H1 (cell line): ENCODE measurements at regions not wholly inside any gene's neighbourhood (a gene's known extent, or its start where the extent isn't known, plus 50 kb on each side); places are given as distances from the start of the nearest gene placed in this dataset.

ENCODE experiments used
- CTCF ChIA-PET: fragments of 300-600 bp; sonication (Branson Sonifier 250); formaldehyde crosslinking; loops from one replicate; lab custom pipeline; 2021; ENCODE audit not compliant: partially characterized antibody; lab: Charles Lee
- POLR2A ChIA-PET: fragments of 300-600 bp; sonication (Branson Sonifier 250); formaldehyde crosslinking; loops from one replicate; lab custom pipeline; 2021; ENCODE audit warnings: inconsistent platforms; ENCODE audit not compliant: partially characterized antibody; lab: Charles Lee
- DNase-seq, 2 experiments: peaks; one replicate each; pipeline versions ENCODE4 v3.0.0 to v3.0.0-alpha.2; 2010 to 2022; ENCODE audit warnings: low spot score in 2 of 2, low read depth in 1 of 2, mixed read lengths in 1 of 2
- FAIRE-seq: peaks from 2 replicates; lab custom pipeline; 2011; peaks lifted over from hg19 to GRCh38; lab: Jason Lieb, UNC
- H2AFZ ChIP-seq: 2 replicates; pipeline ENCODE4 v1.8.1; 2012; ENCODE audit warnings: low read length, inconsistent platforms
- H2AK5ac ChIP-seq: 2 replicates; pipeline ENCODE4 v1.6.1; 2013; ENCODE audit warnings: low read depth, low read length
- H2BK120ac ChIP-seq: replicated peaks from 2 replicates; pipeline ENCODE3; 2013; ENCODE audit warnings: low read depth, low read length, inconsistent platforms
- H2BK12ac ChIP-seq: 2 replicates; pipeline ENCODE4 v1.6.1; 2013; ENCODE audit warnings: low read depth, low read length
- H2BK15ac ChIP-seq: 2 replicates; pipeline ENCODE4 v1.6.1; 2013; ENCODE audit warnings: low read length
- H2BK20ac ChIP-seq: 2 replicates; pipeline ENCODE4 v1.6.1; 2013; ENCODE audit warnings: low read length
- H2BK5ac ChIP-seq: 2 replicates; pipeline ENCODE4 v1.6.1; 2013; ENCODE audit warnings: low read depth, low read length
- H3K14ac ChIP-seq: 2 replicates; pipeline ENCODE4 v1.6.1; 2013; ENCODE audit warnings: inconsistent platforms; ENCODE audit not compliant: insufficient read length
- H3K18ac ChIP-seq: 2 replicates; pipeline ENCODE4 v1.6.1; 2013; ENCODE audit warnings: low read length; ENCODE audit errors: extremely low read depth
- H3K23ac ChIP-seq: 2 replicates; pipeline ENCODE4 v1.6.1; 2013; ENCODE audit warnings: inconsistent platforms; ENCODE audit not compliant: insufficient read length
- H3K23me2 ChIP-seq: 2 replicates; pipeline ENCODE4 v1.6.1; 2013; ENCODE audit warnings: low read depth, low read length
- H3K27ac ChIP-seq: 2 replicates; pipeline ENCODE4 v1.6.1; 2011; ENCODE audit warnings: low read depth, low read length, inconsistent platforms
- H3K27me3 ChIP-seq, 4 experiments: replicated peaks in 1 of 4; 1 replicate in 1 of 4; 2 replicates in 3 of 4; pipeline versions ENCODE4 v1.6.1 to v1.8.1; 2011 to 2013; ENCODE audit warnings: low read length in 3 of 4, mild to moderate bottlenecking in 3 of 4, inconsistent platforms in 2 of 4, mixed read lengths in 2 of 4, moderate library complexity in 1 of 4; ENCODE audit not compliant: control insufficient read depth in 3 of 4, insufficient read depth in 3 of 4; ENCODE audit errors: extremely low read depth in 1 of 4
- H3K36me3 ChIP-seq, 4 experiments: 2 replicates each; pipeline versions ENCODE4 v1.6.1 to v1.8.1; 2011 to 2013; ENCODE audit warnings: mild to moderate bottlenecking in 4 of 4, low read length in 3 of 4, moderate library complexity in 2 of 4, control low read depth in 1 of 4, inconsistent platforms in 1 of 4; ENCODE audit not compliant: insufficient read depth in 4 of 4, control insufficient read depth in 2 of 4
- H3K4ac ChIP-seq: replicated peaks from 2 replicates; pipeline ENCODE3; 2013; ENCODE audit warnings: low read length, low read depth, mixed read lengths, inconsistent platforms; ENCODE audit not compliant: insufficient read length
- H3K4me1 ChIP-seq, 4 experiments: replicated peaks in 1 of 4; 1 replicate in 1 of 4; 2 replicates in 3 of 4; pipeline versions ENCODE4 v1.6.1 to v1.8.1; 2011 to 2013; ENCODE audit warnings: low read length in 3 of 4, inconsistent platforms in 2 of 4, mixed read lengths in 1 of 4; ENCODE audit not compliant: insufficient read depth in 4 of 4, control insufficient read depth in 3 of 4
- H3K4me2 ChIP-seq, 2 experiments: 2 replicates each; pipeline versions ENCODE4 v1.6.1 to v1.8.1; 2011 to 2013; ENCODE audit warnings: low read depth in 2 of 2, low read length in 2 of 2, control low read depth in 1 of 2, inconsistent platforms in 1 of 2, mild to moderate bottlenecking in 1 of 2; ENCODE audit not compliant: insufficient read depth in 1 of 2
- H3K4me3 ChIP-seq, 4 experiments: fragments of 200-600, 300-600 bp in 1 of 4; sonication (generic), shearing (Covaris generic), sonication (Bioruptor Twin) in 1 of 4; 2 replicates each; pipeline versions ENCODE4 v1.5.1 to v1.8.1; 2011 to 2016; ENCODE audit warnings: low read length in 4 of 4, low read depth in 3 of 4, control low read depth in 2 of 4, inconsistent platforms in 2 of 4, mild to moderate bottlenecking in 2 of 4, mixed read lengths in 1 of 4, moderate library complexity in 1 of 4; ENCODE audit not compliant: insufficient read depth in 2 of 4; ENCODE audit errors: extremely low read depth in 1 of 4
- H3K56ac ChIP-seq: replicated peaks from 2 replicates; pipeline ENCODE3; 2013; ENCODE audit warnings: low read depth, mild to moderate bottlenecking, mixed read lengths, low read length, inconsistent platforms; ENCODE audit not compliant: insufficient read length
- H3K79me1 ChIP-seq: 2 replicates; pipeline ENCODE4 v1.6.1; 2013; ENCODE audit warnings: low read depth, low read length, control low read depth
- H3K79me2 ChIP-seq, 2 experiments: 2 replicates each; pipeline versions ENCODE4 v1.6.1 to v1.8.1; 2012 to 2013; ENCODE audit warnings: low read length in 2 of 2, mild to moderate bottlenecking in 2 of 2, inconsistent platforms in 1 of 2; ENCODE audit not compliant: insufficient read depth in 2 of 2, control insufficient read depth in 1 of 2
- H3K9ac ChIP-seq, 4 experiments: replicated peaks in 1 of 4; 1 replicate in 1 of 4; 2 replicates in 3 of 4; pipeline versions ENCODE4 v1.6.1 to v1.8.1; 2011 to 2013; ENCODE audit warnings: low read depth in 3 of 4, low read length in 3 of 4, control low read depth in 2 of 4, mild to moderate bottlenecking in 2 of 4, moderate library complexity in 2 of 4, inconsistent platforms in 1 of 4; ENCODE audit errors: extremely low read depth in 1 of 4
- H3K9me3 ChIP-seq, 2 experiments: 2 replicates each; pipeline versions ENCODE4 v1.6.1 to v1.8.1; 2012 to 2013; ENCODE audit warnings: mild to moderate bottlenecking in 2 of 2, moderate library complexity in 2 of 2, control low read depth in 1 of 2, inconsistent platforms in 1 of 2, low read depth in 1 of 2, low read length in 1 of 2, mixed read lengths in 1 of 2; ENCODE audit not compliant: insufficient read depth in 2 of 2
- H4K20me1 ChIP-seq, 2 experiments: replicated peaks in 1 of 2; 2 replicates each; pipeline versions ENCODE3 to v1.8.1; 2011 to 2013; ENCODE audit warnings: inconsistent platforms in 2 of 2, low read length in 2 of 2, mild to moderate bottlenecking in 1 of 2; ENCODE audit not compliant: insufficient read depth in 2 of 2, control insufficient read depth in 1 of 2
- H4K5ac ChIP-seq: 2 replicates; pipeline ENCODE4 v1.6.1; 2013; ENCODE audit warnings: low read length, low read depth, mixed read lengths, inconsistent platforms; ENCODE audit not compliant: insufficient read length
- H4K8ac ChIP-seq: 2 replicates; pipeline ENCODE4 v1.8.0; 2013; ENCODE audit warnings: mild to moderate bottlenecking, moderate library complexity, low read length, inconsistent platforms; ENCODE audit not compliant: insufficient read depth; ENCODE audit errors: extremely low read depth
- H4K91ac ChIP-seq: replicated peaks from 2 replicates; pipeline ENCODE3; 2013; ENCODE audit warnings: low read length, mixed read lengths, inconsistent platforms; ENCODE audit not compliant: insufficient read length
- CEBPB ChIP-seq: IDR thresholded peaks from 2 replicates; pipeline ENCODE4 v1.6.1; 2012; ENCODE audit warnings: low read depth, low read length
- CTBP2 ChIP-seq: IDR thresholded peaks from 2 replicates; pipeline ENCODE4 v1.7.0; 2011; ENCODE audit warnings: borderline replicate concordance, mild to moderate bottlenecking, moderate library complexity, mixed read lengths, low read length; ENCODE audit not compliant: insufficient read depth, insufficient read length
- FOSL1 ChIP-seq: IDR thresholded peaks from 2 replicates; pipeline ENCODE4 v1.6.1; 2011; ENCODE audit warnings: mild to moderate bottlenecking, low read depth, low read length, moderate library complexity; ENCODE audit not compliant: insufficient read depth
- GABPA ChIP-seq: IDR thresholded peaks from 2 replicates; pipeline ENCODE4 v1.6.1; 2011; ENCODE audit warnings: mild to moderate bottlenecking, low read length, moderate library complexity, borderline replicate concordance; ENCODE audit not compliant: insufficient read depth
- KDM4A ChIP-seq: IDR thresholded peaks from one replicate; pipeline ENCODE4 v1.7.1; 2012; ENCODE audit warnings: low read depth, mild to moderate bottlenecking, moderate library complexity, low read length, inconsistent platforms; ENCODE audit not compliant: severe bottlenecking
- NRF1 ChIP-seq: IDR thresholded peaks from 2 replicates; pipeline ENCODE4 v1.6.1; 2011; ENCODE audit warnings: mild to moderate bottlenecking, low read depth, low read length, improper control_type of control experiment
- RFX5 ChIP-seq: IDR thresholded peaks from 2 replicates; pipeline ENCODE4 v1.6.1; 2011; ENCODE audit warnings: low read depth, low read length, improper control_type of control experiment, borderline replicate concordance
- SIN3A ChIP-seq, 2 experiments: IDR thresholded peaks in 1 of 2; conservative IDR thresholded peaks in 1 of 2; 2 replicates each; pipeline ENCODE4 v1.6.1; 2011 to 2012; ENCODE audit warnings: low read length in 2 of 2, improper control_type of control experiment in 1 of 2, low read depth in 1 of 2, mild to moderate bottlenecking in 1 of 2
- SIRT6 ChIP-seq: IDR thresholded peaks from one replicate; pipeline ENCODE4 v1.7.1; 2012; ENCODE audit warnings: low read length, inconsistent platforms
- TAF7 ChIP-seq: optimal IDR thresholded peaks from 2 replicates; pipeline ENCODE3; 2011; ENCODE audit warnings: low read depth, mild to moderate bottlenecking, inconsistent platforms, low read length, moderate library complexity, borderline replicate concordance
- TEAD4 ChIP-seq: IDR thresholded peaks from 2 replicates; pipeline ENCODE4 v1.6.1; 2012; ENCODE audit warnings: low read depth, low read length, inconsistent platforms, mixed read lengths
- WGBS, 2 experiments: shearing (Covaris generic) in 1 of 2; methylation state at CpG; one replicate each; pipeline versions ENCODE4 v1.1.6 to v1.1.7; 2013 to 2015; ENCODE audit warnings: low lambda C conversion rate in 2 of 2, mixed read lengths in 2 of 2, inconsistent platforms in 1 of 2, low coverage in 1 of 2, missing lambda C conversion rate in 1 of 2; ENCODE audit not compliant: insufficient replicate concordance in 2 of 2, insufficient coverage in 1 of 2, insufficient read length in 1 of 2; ENCODE audit errors: extremely low coverage in 1 of 2, missing lambda C conversion rate in 1 of 2; 5-methylcytosine and 5-hydroxymethylcytosine counted together
- TF ChIP-seq, protein P1 (sequence below): IDR thresholded peaks from 2 replicates; pipeline ENCODE4 v1.6.1; 2011; ENCODE audit warnings: low read length, improper control_type of control experiment
- TF ChIP-seq, protein P2 (sequence below): IDR thresholded peaks from 2 replicates; pipeline ENCODE4 v1.6.1; 2012; ENCODE audit warnings: inconsistent platforms

DNA sequence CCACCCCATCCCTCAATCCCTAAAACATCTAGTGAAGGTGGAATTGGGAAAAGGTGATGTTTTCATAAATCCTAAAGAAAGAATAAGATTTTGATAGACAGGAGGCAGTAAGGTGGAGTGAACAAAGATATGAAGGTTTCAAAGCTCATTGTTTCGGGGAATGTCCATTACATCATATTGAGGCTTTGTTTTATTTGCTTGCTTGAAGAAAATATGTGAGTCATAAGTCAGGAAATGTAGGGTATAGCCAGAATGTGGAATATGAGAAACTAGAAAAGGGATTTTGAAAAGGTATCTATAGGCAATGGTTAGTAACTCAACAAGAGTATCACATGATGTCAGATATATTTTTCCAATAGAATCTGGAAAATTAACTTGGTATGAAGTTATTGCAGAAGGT lies 1178.5 kb upstream of the ACVR2A start:
- H3K56ac ChIP-seq = no peak overlapping the region
- no peaks in the 10 kb centered on the region for H3K9me3 ChIP-seq
- no peaks in the 10 kb centered on the region for H3K27me3 ChIP-seq
- H2BK15ac ChIP-seq = no peak overlapping the region
- H4K5ac ChIP-seq = no peak overlapping the region
- H4K20me1 ChIP-seq = no peaks in the 10 kb centered on the region
- WGBS, 2 experiments = 88% methylated on average over 1 of the region's 1 CpG; no CpG with 5 or more reads in 1 of the 2 experiments
- peaks cover 0 to under 1% (median 0%) of the 10 kb centered on the region in 4 experiments; a peak in 1 of 7 replicates for H3K4me1 ChIP-seq
- H4K91ac ChIP-seq = no peak overlapping the region
- H2AK5ac ChIP-seq = no peak overlapping the region
- FAIRE-seq (no peak), DNase-seq (no peak)
- H3K18ac ChIP-seq = no peak overlapping the region
- no peak overlapping the region for H3K14ac ChIP-seq
- POLR2A ChIA-PET = no interaction called here
- H2BK12ac ChIP-seq = no peak overlapping the region
- no peaks in the 10 kb centered on the region for H3K79me2 ChIP-seq
- no peak overlapping the region for H3K4ac ChIP-seq
- no peaks in the 10 kb centered on the region for H3K36me3 ChIP-seq
- H3K79me1 ChIP-seq = no peaks in the 10 kb centered on the region
- H3K4me3 ChIP-seq = no peak overlapping the region
- CTCF ChIA-PET = no interaction called here
- no peak overlapping the region for H3K9ac ChIP-seq
- H2BK120ac ChIP-seq = no peak overlapping the region
- no peak overlapping the region for H4K8ac ChIP-seq
- no peak overlapping the region for H2BK20ac ChIP-seq
- H3K23me2 ChIP-seq = no peaks in the 10 kb centered on the region
- H2BK5ac ChIP-seq = no peak overlapping the region
- no peak overlapping the region for H2AFZ ChIP-seq
- H3K23ac ChIP-seq = no peak overlapping the region
- no peak overlapping the region for H3K27ac ChIP-seq
- no peak overlapping the region for H3K4me2 ChIP-seq
- TF ChIP-seq, protein P1, sequence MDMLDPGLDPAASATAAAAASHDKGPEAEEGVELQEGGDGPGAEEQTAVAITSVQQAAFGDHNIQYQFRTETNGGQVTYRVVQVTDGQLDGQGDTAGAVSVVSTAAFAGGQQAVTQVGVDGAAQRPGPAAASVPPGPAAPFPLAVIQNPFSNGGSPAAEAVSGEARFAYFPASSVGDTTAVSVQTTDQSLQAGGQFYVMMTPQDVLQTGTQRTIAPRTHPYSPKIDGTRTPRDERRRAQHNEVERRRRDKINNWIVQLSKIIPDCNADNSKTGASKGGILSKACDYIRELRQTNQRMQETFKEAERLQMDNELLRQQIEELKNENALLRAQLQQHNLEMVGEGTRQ = no peak
- TF ChIP-seq NRF1 (no peak), SIRT6 (no peak), CTBP2 (no peak), FOSL1 (no peak), TAF7 (no peak), CEBPB (no peak), RFX5 (no peak), TEAD4 (no peak), SIN3A (conservative IDR thresholded peaks at IDR 0.05 in 1 of 2, IDR thresholded peaks at IDR 0.05 in 1 of 2; ENCODE audit: low read depth in 1 of 2, low read length in 2 of 2) (no peak), GABPA (no peak), KDM4A (no peak)
- TF ChIP-seq, protein P2, sequence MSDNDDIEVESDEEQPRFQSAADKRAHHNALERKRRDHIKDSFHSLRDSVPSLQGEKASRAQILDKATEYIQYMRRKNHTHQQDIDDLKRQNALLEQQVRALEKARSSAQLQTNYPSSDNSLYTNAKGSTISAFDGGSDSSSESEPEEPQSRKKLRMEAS = no peak
